Skeletal muscle tissue (tissue), 3 donors: ENCODE measurements at regions not wholly inside any gene's neighbourhood (a gene's known extent, or its start where the extent isn't known, plus 50 kb on each side); places are given as distances from the start of the nearest gene placed in this dataset.
"Not testable (repeated sequence)": the region's sequence is repeated elsewhere in the genome, so short reads cannot be mapped to it uniquely, and the experiment has no call there.

Experiments
- H3K27ac ChIP-seq: one replicate; pipeline ENCODE4 v1.7.0; 2013; ENCODE audit warnings: mild to moderate bottlenecking, low read depth, low read length, inconsistent platforms
- H3K27me3 ChIP-seq, 3 donors: one replicate each; pipeline ENCODE4 v1.7.0; 2013; ENCODE audit warnings: low read length in 3 of 3; ENCODE audit not compliant: control insufficient read depth in 3 of 3, insufficient read depth in 3 of 3
- H3K36me3 ChIP-seq, 3 donors: one replicate each; pipeline ENCODE4 v1.7.0; 2013; ENCODE audit warnings: low read length in 3 of 3; ENCODE audit not compliant: control insufficient read depth in 3 of 3, insufficient read depth in 3 of 3
- H3K4me1 ChIP-seq, 3 donors: one replicate each; pipeline ENCODE4 v1.7.0; 2013; ENCODE audit warnings: low read length in 3 of 3, mild to moderate bottlenecking in 3 of 3; ENCODE audit not compliant: control insufficient read depth in 3 of 3, insufficient read depth in 3 of 3
- H3K4me3 ChIP-seq, 3 donors: one replicate each; pipeline ENCODE4 v1.7.0; 2013; ENCODE audit warnings: low read length in 3 of 3
- H3K9ac ChIP-seq, 3 donors: one replicate each; pipeline ENCODE4 v1.7.0; 2013; ENCODE audit warnings: low read length in 3 of 3, mild to moderate bottlenecking in 3 of 3, moderate library complexity in 2 of 3, low read depth in 1 of 3
- H3K9me3 ChIP-seq, 3 donors: one replicate each; pipeline ENCODE4 v1.7.0; 2013; ENCODE audit warnings: low read length in 3 of 3; ENCODE audit not compliant: control insufficient read depth in 3 of 3
- donor health status: Osteomylitis.

- Histone ChIP-seq H3K36me3 (no peaks in the 10 kb centered on the region), H3K4me1 (no peaks in the 10 kb centered on the region), H3K9ac (no peak overlapping the region), H3K27ac (no peak overlapping the region), H3K4me3 (no peak overlapping the region), H3K9me3 (peaks cover 0 to 2% (median 0%) of the 10 kb centered on the region in 3 donors), H3K27me3 (no peaks in the 10 kb centered on the region)
These were observed 806.0 kb upstream of the SORCS1 start for GRCh38 chr10:107970512-107970911.

GRCh38 chr10:107969936-107970335, 805.4 kb upstream of the SORCS1 start:
- no peak overlapping the region for H3K9ac ChIP-seq
- peaks cover 0 to 2% (median 0%) of the 10 kb centered on the region in 3 donors for H3K9me3 ChIP-seq
- H3K36me3 ChIP-seq, result no peaks in the 10 kb centered on the region
- H3K4me3 ChIP-seq, result no peak overlapping the region
- no peaks in the 10 kb centered on the region for H3K4me1 ChIP-seq
- no peak overlapping the region for H3K27ac ChIP-seq
- H3K27me3 ChIP-seq, result no peaks in the 10 kb centered on the region

GRCh38 chr10:107966826-107967225, 802.3 kb upstream of the SORCS1 start:
- no peaks in the 10 kb centered on the region for H3K4me1 ChIP-seq
- no peak overlapping the region for H3K4me3 ChIP-seq
- H3K27me3 ChIP-seq, result no peaks in the 10 kb centered on the region

GRCh38 chr10:107952649-107953556, 788.4 kb upstream of the SORCS1 start:
- Histone ChIP-seq H3K9me3 (peaks cover 0 to 3% (median 0%) of the 10 kb centered on the region in 3 donors), H3K36me3 (no peaks in the 10 kb centered on the region), H3K27me3 (no peaks in the 10 kb centered on the region), H3K4me1 (no peaks in the 10 kb centered on the region), H3K27ac (no peak overlapping the region), H3K4me3 (no peak overlapping the region), H3K9ac (no peak overlapping the region)

More at GRCh38 chr10:107966826-107967225, 802.3 kb upstream of the SORCS1 start:
- no peak overlapping the region for H3K9ac ChIP-seq
- peaks cover 0 to 2% (median 0%) of the 10 kb centered on the region in 3 donors for H3K9me3 ChIP-seq
- H3K27ac ChIP-seq, result no peak overlapping the region
- H3K36me3 ChIP-seq, result no peaks in the 10 kb centered on the region

GRCh38 chr10:107950411-107951062, 786.0 kb upstream of the SORCS1 start:
- H3K27ac ChIP-seq, H3K4me3 ChIP-seq, H3K4me1 ChIP-seq, H3K9ac ChIP-seq, H3K27me3 ChIP-seq, H3K36me3 ChIP-seq, H3K9me3 ChIP-seq: not testable (repeated sequence)

GRCh38 chr10:107942826-107943225, 778.3 kb upstream of the SORCS1 start:
- no peaks in the 10 kb centered on the region for H3K9me3 ChIP-seq
- no peaks in the 10 kb centered on the region for H3K4me1 ChIP-seq
- H3K9ac ChIP-seq, result no peak overlapping the region
- no peaks in the 10 kb centered on the region for H3K36me3 ChIP-seq
- no peak overlapping the region for H3K27ac ChIP-seq
- H3K27me3 ChIP-seq, result no peaks in the 10 kb centered on the region
- H3K4me3 ChIP-seq, result no peak overlapping the region

- no peak overlapping the region for H3K4me3 ChIP-seq
These were observed 768.6 kb upstream of the SORCS1 start for GRCh38 chr10:107933076-107933475.

GRCh38 chr10:107931808-107932207, 767.3 kb upstream of the SORCS1 start:
- no peaks in the 10 kb centered on the region for H3K36me3 ChIP-seq
- H3K9me3 ChIP-seq, result peaks cover 0 to 2% (median 0%) of the 10 kb centered on the region in 3 donors
- no peak overlapping the region for H3K27ac ChIP-seq
- no peak overlapping the region for H3K4me3 ChIP-seq
- no peak overlapping the region for H3K9ac ChIP-seq
- H3K4me1 ChIP-seq, result no peaks in the 10 kb centered on the region
- H3K27me3 ChIP-seq, result no peaks in the 10 kb centered on the region

More at GRCh38 chr10:107933076-107933475, 768.6 kb upstream of the SORCS1 start:
- Histone ChIP-seq H3K4me1 (no peaks in the 10 kb centered on the region), H3K27me3 (no peaks in the 10 kb centered on the region), H3K27ac (no peak overlapping the region), H3K9me3 (peaks cover 0 to 2% (median 0%) of the 10 kb centered on the region in 3 donors), H3K9ac (no peak overlapping the region), H3K36me3 (no peaks in the 10 kb centered on the region)

- no peaks in the 10 kb centered on the region for H3K36me3 ChIP-seq
- no peaks in the 10 kb centered on the region for H3K4me1 ChIP-seq
- no peaks in the 10 kb centered on the region for H3K27me3 ChIP-seq
- H3K9me3 ChIP-seq, result peaks cover 0 to 2% (median 0%) of the 10 kb centered on the region in 3 donors
- no peak overlapping the region for H3K27ac ChIP-seq
- no peak overlapping the region for H3K9ac ChIP-seq
- H3K4me3 ChIP-seq, result no peak overlapping the region
These were observed 765.5 kb upstream of the SORCS1 start for GRCh38 chr10:107930037-107930436.

- Histone ChIP-seq H3K4me1 (no peaks in the 10 kb centered on the region), H3K27ac (no peak overlapping the region), H3K9ac (no peak overlapping the region), H3K27me3 (no peaks in the 10 kb centered on the region), H3K4me3 (no peak overlapping the region), H3K9me3 (no peaks in the 10 kb centered on the region), H3K36me3 (no peaks in the 10 kb centered on the region)
These were observed 760.0 kb upstream of the SORCS1 start for GRCh38 chr10:107924458-107924857.
